Brain microvascular endothelial cell (primary cell): ENCODE measurements at regions not wholly inside any gene's neighbourhood (a gene's known extent, or its start where the extent isn't known, plus 50 kb on each side); places are given as distances from the start of the nearest gene placed in this dataset.

ENCODE experiments used
- DNase-seq: peaks from one replicate; pipeline ENCODE4 v3.0.0-alpha.2; 2020
- H3K27ac ChIP-seq: fragments of 250-450 bp; sonication (Bioruptor Pico); 2 replicates; pipeline ENCODE4 v1.5.1; 2020; ENCODE audit warnings: mild to moderate bottlenecking, moderate library complexity
- H3K27me3 ChIP-seq: fragments of 250-450 bp; sonication (Bioruptor Pico); replicated peaks from 2 replicates; pipeline ENCODE4 v1.5.1; 2020; ENCODE audit warnings: mild to moderate bottlenecking
- H3K36me3 ChIP-seq: fragments of 250-450 bp; sonication (Bioruptor Pico); replicated peaks from 2 replicates; pipeline ENCODE4 v1.5.1; 2020; ENCODE audit warnings: mild to moderate bottlenecking
- H3K4me3 ChIP-seq: 2 replicates; pipeline ENCODE4 v1.5.1; 2011; ENCODE audit warnings: low read depth, mild to moderate bottlenecking, control low read depth, low read length, moderate library complexity
- CTCF ChIP-seq: IDR thresholded peaks from 2 replicates; pipeline ENCODE4 v1.5.1; 2011; ENCODE audit warnings: low read depth, mild to moderate bottlenecking, moderate library complexity, low read length, control low read depth, inconsistent platforms; ENCODE audit errors: missing control alignments
- in situ Hi-C: cut with HindIII; loops from 2 replicates; pipeline ENCODE4 v1.10.0; 2017; ENCODE audit warnings: low sequenced_read_pairs, low pct_ligation_motif_present

DNA sequence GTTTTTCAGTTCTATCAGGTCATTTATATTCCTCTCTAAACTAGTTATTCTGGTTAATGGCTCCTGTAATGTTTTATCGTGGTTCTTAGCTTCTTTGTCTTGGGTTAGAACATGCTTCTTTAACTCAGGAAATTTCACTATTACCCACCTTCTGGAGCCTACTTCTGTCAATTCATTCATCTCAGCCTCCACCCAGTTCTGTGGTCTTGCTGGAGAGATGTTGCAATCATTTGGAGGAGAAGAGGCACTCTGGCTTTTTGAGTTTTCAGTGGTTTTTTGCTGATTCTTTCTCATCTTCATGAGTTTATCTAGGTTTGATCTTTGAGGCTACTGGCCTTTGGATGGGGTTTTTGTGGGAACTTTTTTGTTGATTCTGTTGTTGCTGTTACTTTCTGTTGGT lies 213.0 kb downstream of the BRINP2 start:
- in situ Hi-C loops, result no loop called here
- no peak for DNase-seq

GRCh38 chr1:177377866-177378265 lies 207.1 kb downstream of the BRINP2 start:
- in situ Hi-C loops, result no loop called here

More for the DNA sequence above, 213.0 kb downstream of the BRINP2 start:
- TF ChIP-seq CTCF, result no peak
- Histone ChIP-seq H3K27ac (no peak overlapping the region), H3K27me3 (no peaks in the 10 kb centered on the region), H3K36me3 (no peaks in the 10 kb centered on the region), H3K4me3 (no peak overlapping the region)

GRCh38 chr1:177368255-177368654 lies 197.5 kb downstream of the BRINP2 start:
- no peak overlapping the region for H3K27ac ChIP-seq
- in situ Hi-C loops, result no loop called here
- TF ChIP-seq CTCF, result no peak
- DNase-seq, result no peak
- no peaks in the 10 kb centered on the region for H3K36me3 ChIP-seq
- no peak overlapping the region for H3K4me3 ChIP-seq
- no peaks in the 10 kb centered on the region for H3K27me3 ChIP-seq

More at GRCh38 chr1:177377866-177378265, 207.1 kb downstream of the BRINP2 start:
- no peaks in the 10 kb centered on the region for H3K27me3 ChIP-seq
- TF ChIP-seq CTCF, result no peak
- no peak overlapping the region for H3K4me3 ChIP-seq
- no peak overlapping the region for H3K27ac ChIP-seq
- no peaks in the 10 kb centered on the region for H3K36me3 ChIP-seq
- DNase-seq, result no peak

GRCh38 chr1:177366091-177366490 lies 195.3 kb downstream of the BRINP2 start:
- H3K27me3 ChIP-seq, result no peaks in the 10 kb centered on the region
- no peak overlapping the region for H3K4me3 ChIP-seq
- DNase-seq, result no peak
- no peaks in the 10 kb centered on the region for H3K36me3 ChIP-seq
- no peak overlapping the region for H3K27ac ChIP-seq
- in situ Hi-C loops, result no loop called here
- TF ChIP-seq CTCF, result no peak

GRCh38 chr1:177360791-177361190 lies 190.0 kb downstream of the BRINP2 start:
- DNase-seq, result no peak
- no peak overlapping the region for H3K27ac ChIP-seq
- H3K4me3 ChIP-seq, result no peak overlapping the region
- H3K27me3 ChIP-seq, result no peaks in the 10 kb centered on the region
- TF ChIP-seq CTCF, result no peak
- in situ Hi-C loops, result no loop called here
- no peaks in the 10 kb centered on the region for H3K36me3 ChIP-seq

DNA sequence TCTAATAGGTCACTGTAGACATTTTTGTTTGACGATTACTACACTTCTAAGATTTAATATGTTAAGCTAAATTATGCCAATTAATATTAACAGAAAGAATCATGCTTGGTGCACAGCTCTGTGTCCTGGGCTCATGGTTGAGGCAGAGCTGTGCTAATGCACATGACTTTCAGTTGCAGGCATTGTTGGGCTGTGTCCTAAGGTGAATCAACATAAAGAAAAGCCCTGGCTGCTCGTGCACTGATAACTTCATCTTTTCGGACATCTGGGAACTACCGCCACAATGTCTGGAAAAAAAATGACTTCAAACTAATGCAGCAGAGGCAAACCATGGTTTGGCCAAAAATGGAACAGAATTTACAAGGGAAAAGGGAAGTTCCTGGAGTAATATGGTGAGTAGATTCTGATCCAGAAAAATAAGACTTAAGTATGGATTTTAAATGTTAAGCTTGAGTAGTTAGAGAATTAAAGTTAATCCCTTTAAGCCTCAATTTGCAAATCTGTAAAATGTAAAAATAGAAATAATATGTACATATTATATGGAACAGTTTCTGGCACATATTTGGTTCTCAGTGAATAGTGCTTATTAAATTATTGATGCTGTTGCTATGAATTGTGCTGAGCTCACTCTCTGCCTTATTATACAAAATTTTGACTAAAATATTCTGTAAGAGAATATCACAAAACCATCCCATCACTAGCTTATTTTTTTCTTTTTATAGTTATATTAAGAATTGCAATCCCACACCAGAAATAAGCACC lies 186.1 kb downstream of the BRINP2 start:
- Histone ChIP-seq H3K27ac (no peak overlapping the region), H3K36me3 (no peaks in the 10 kb centered on the region), H3K4me3 (no peak overlapping the region), H3K27me3 (no peaks in the 10 kb centered on the region)
- in situ Hi-C loops, result no loop called here
- DNase-seq, result no peak
- TF ChIP-seq CTCF, result no peak
